Activated CD8-positive, alpha-beta memory T cell treated with anti-CD3 and anti-CD28 coated beads, Interleukin-2, amount 50 U/mL, for 24 hours (primary cell): ENCODE measurements at regions not wholly inside any gene's neighbourhood (a gene's known extent, or its start where the extent isn't known, plus 50 kb on each side); places are given as distances from the start of the nearest gene placed in this dataset.

Experiments
- DNase-seq: peaks from one replicate; pipeline ENCODE4 v3.0.0-alpha.2; 2020; ENCODE audit errors: extremely low read depth

DNA sequence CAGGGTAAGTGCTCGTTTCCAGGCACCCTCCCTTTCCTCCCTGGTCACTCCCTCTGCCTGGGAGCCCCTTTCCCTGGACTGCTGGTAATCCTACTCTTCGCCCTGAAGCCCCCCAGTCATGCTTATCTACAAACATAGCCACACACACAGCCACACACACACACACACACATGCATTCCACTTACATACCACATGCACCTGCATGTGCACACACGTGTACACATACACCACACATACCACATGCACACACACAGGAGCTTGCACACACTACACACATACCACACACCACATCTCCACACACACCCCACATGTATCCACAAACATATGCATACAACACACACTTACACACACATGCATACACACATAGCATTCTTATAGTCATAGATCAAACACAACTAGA, 358.5 kb downstream of the GADD45G start:
- no peak for DNase-seq

DNA sequence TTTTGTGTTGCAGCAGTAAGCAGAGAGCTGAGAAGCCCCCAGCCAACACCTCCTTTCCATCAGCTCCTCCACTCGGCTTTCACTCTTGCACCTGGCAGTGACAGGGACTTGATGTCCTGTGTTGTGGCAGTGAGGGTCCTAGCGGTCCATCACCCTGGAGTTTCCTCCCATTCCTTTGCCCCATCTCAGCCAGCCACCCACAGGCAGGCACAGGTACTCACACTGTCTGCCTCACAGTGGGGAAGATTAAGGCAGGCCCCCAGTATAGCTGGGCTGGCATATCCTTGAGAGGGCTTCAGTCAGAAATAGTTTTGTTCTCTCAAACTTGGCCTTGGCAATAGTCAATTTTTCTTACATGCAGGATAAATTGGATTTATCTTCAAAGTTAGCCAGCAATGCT, 362.7 kb downstream of the GADD45G start:
- DNase-seq, result no peak

DNA sequence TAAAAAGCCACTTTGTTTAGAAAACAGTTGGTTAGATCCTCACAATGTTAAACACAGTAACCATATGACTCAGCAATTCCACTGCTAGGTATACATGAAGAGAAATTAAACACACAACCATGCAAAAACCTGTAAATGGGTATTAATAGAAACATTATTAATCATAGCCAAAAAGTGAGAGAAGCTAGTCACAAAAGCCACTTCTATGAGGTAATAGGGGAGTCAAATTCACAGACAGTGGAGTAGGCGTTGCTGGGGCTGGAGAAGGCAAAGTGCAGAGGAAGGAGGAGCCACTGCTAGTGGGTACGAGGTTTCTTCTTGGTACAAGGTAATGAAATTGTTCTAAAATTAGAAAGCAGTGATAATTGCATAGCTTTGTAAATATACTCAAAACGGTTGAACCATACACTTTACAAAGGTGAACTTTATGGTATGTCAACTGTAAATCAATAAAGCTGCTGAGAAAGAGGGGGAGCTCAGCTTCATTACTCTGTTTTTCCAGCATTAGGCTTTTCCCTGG, 364.4 kb downstream of the GADD45G start:
- DNase-seq, result no peak

DNA sequence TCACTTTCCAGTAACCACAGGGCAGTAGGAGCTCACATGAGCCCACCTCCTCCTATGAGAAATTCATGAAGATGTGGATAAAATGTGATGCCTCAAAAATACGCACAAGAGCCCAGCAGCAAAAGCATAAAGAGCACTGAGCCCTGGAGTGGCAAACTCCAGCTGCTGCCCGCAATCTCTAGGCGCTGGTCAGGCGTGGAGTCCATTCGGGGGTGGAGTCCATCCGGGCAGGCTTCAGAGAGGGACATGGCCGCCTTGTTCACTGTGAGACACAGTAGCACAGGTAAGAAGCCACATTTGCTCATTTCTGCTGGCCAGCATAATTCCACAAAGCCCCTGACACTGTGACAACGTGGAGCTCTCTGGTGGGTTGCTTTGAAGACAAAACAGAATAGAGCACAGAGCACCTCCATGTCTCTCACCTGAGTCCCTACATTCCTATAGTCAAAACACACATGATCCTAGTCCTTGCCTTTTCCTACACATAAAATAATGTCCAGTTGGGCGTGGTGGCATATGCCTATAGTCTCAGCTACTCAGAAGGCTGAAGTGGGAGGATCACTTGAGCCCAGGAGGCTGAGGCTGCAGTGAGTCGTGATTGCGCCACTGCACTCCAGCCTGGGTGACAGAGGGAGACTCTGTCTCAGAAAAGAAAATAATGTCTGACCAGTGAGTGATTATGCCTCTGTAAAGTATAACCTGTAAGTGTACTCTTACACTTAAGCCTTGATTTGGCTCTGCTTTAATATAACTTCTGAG, 365.2 kb downstream of the GADD45G start:
- DNase-seq, result no peak

DNA sequence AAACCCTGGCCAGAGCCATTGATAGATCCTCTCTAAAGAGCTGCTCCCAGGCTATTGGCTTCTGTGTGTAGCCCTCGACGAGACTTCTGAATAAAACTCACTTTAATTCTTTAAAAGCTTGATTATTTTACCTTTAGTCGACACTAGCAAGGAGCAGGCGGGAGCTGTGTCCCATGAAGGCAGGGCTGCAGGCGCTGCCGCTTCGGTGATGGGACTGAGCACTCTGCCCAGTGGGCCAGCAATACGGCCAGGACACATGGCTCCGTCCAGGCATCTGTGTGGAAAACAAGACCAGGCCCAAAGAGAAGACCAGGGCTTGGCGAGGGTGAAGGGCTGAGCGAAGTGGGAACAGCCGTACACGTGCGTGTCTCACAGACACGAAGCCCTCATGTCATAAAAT, 365.9 kb downstream of the GADD45G start:
- no peak for DNase-seq

DNA sequence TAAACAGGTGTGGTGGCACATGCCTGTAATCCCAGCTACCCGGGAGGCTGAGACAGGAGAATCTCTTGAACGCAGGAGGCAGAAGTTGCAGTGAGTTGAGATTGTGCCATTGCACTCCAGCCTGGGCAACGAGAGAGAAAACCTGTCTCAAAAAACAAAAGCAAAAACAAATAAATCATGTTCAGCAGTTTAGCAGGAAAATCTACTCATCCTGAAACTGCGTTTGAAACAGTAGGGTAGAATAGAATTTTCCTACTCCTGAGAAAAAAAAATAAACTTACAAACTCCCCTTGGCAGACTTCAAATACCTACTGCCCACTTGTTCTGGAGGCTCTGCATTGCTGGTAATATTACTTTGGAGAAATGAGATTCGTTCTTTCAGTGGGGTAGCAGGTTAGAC, 367.7 kb downstream of the GADD45G start:
- DNase-seq, result no peak

DNA sequence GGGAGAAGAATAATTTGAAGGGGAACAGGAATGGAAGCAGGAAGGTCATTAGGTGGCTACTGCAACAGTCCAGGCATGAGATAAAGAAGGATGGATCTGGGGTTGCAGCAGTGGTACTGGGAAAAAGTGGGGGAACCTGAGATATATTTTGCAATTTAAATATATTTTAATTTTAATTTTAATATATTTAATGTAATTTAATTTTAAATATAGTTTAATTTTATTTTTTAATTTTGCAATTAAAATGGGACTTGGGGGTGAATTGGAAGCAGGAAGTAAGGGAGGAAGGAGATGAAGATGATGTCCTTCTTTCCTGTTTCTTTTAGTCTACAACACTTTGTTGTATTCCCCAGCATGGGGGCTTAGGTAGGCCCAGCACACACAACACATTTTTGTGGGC, 369.8 kb downstream of the GADD45G start:
- DNase-seq, result no peak

DNA sequence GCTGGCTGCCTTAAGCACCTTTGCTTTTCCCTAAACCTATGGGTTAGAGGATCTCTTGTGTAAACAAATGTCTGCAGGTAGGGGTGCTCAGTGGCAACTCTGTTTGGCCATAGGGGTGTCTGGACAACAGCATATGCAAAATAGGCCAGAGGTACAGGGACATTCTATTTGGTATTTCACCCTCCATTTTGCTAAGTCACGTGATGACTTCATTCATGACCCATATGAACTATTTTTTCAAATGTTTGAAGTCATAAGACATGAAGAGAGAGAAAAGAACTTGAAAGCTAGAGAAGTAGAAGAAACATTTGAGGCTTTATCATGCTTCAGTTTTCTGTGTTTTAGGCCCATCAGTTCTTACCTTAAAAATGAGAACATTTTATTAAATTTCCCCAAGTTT, 370.2 kb downstream of the GADD45G start:
- no peak for DNase-seq

DNA sequence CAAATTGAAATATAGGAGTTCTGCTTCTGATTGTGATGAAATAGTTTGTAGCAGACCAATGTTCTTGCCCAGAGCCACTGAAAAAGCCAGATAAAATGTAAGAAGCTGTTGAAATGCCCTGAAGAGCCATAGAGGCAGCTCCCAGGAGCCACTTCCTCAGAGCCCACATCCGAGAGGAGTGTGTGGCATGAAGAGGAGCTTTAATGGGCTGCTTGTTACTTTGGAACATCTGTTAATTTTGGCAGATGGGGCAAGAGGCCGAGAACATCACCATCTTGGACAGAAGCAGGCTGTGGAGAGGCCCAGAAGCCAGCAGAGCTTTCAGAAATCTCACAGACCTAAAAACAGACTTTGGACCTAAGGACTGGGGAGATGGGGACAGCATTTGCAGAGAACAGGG, 370.8 kb downstream of the GADD45G start:
- no peak for DNase-seq

DNA sequence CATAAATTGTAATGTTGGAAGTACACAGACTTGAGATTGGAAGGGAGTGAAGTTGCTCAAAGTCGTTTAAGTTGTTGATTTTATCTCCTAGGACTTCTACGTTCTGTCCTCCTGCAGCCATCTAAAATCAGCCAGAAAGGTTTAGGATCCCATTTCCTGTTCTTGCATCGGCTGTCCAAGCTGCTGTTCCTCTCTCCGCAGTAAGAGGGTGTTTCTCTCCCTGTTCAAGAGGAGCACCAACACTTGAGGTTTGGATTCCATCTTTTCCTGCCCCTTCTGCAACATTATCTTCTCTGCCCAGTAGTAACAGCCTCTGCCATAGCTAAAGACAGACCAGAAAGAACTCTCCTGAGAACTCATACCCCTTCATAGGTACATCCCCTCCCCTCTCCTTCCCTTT, 373.4 kb downstream of the GADD45G start:
- no peak for DNase-seq

DNA sequence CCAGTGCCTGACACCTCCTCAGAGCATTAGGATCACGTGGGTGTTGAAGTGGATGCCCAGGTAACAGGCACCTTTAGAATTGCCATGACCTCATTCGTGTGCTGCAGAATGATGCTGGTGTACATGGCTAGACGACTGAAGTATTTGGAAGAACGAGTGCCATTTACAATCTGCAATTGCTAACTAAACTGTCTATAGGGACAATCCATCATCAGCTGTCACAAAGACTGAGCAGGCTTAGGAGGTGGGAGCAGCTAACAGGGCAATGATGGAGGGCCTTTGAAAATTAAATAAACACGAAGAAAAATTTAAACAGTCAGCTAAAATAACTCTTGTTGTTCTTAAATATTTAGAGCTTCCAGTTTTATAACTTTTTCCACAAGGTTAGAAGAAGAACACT, 375.8 kb downstream of the GADD45G start:
- no peak for DNase-seq

DNA sequence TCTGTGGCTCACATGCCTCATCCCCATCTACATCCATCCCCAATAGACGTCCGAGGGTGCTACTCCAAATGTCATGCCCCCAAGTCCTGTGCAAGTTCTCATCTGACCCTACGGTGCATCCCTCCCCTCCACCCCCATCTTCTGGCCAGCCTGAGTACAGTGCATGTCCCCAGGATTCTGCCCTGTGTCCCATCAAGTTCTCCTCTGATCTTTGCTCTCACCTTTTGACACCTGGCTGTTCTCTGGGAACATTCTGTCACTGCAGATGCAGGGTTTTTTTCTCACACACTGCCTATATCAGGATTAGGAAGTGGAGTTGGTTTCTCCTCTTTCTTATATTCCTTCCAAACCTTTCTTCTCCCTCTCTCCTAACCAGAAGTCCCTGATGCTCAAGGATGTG, 377.2 kb downstream of the GADD45G start:
- no peak for DNase-seq

DNA sequence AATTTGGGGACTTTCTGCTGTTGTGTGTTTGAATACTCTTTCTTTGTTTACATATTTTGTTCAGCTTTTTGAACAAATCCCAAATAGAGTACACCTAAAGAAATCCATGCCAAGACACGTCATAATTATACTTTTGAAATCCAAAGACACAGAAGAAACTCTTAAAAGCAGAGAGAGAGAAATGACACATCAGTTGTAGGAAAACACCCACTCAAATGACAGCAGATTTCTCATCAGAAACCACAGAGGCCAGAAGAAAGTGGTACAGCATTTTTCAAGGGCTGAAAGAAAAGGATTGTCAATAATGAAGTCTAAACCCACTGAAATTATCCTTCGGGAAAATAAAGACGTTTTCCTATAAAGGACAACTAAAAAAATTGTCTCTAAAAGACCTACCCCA, 378.6 kb downstream of the GADD45G start:
- DNase-seq, result no peak

DNA sequence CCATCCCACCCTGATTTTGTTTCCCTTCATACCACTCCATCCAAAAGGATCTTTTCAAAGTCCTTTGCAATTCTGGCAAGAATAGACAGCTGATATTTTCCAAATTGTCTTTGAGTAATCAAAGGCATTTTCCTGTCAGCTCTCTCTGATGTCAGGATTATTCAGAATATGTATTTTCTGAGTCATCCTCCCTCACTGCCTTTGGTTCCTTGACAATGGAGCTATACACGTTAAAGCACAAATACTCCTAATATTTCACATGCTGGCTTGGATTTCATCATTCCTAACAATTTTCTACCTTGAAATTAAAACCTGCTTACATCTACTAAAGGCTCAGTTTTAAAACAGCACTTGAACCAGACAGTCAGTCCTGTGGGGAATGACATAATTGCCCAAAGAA, 379.4 kb downstream of the GADD45G start:
- no peak for DNase-seq

DNA sequence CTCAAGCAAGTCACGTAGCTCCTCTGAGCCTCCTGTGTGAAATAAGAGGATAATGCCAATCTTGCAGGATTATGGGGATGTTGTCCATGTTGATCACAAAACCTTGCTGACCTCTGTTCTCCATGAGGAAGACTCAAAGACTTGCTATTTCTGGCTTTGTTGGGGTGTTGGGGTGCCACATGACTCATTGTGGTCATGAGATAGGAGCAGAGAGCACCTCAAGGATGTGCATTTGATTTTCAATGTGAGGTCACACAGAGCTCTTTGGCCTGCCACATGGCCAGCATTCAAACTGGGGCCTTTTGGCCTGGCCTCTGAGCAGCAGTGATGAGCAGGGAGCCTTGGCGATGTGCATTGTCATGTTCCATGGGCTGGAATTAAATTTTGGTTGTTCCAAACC, 380.3 kb downstream of the GADD45G start:
- no peak for DNase-seq

DNA sequence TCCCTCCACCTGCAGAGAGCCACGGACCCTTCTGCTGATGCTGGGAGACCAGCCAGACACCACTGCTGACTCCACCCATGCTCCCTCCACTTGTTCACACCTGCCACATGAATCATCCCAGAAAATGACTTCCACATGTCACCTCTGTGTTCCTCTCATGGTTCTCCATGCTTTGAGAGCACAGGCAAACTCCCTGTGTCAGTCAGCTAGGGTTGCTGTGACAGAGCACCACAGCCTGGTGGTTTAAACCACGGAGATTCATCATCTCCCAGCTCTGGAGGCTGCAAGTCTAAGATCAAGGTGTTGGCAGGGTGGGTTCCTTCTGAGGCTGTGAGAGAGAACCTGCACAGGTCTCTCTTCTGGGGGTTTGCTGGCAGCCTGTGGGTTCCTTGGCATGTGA, 381.4 kb downstream of the GADD45G start:
- DNase-seq, result no peak

DNA sequence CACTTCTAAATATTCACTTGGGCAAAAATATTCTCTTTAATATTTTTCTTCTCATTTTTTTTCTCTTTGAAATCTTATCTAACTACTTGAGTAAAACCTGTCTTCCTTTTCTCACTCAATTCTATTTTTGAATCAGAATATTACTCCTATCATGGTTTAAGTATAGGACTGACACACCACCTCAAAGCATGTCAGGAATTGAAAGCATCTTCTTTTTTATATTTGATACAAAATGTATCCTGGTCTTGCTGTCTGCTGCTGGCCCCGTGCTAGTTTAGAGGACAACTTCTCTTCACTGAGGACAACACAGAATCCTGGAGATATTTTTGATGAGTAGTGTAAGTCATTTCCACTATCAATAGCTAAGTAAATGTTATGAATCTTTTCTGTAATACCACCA, 383.6 kb downstream of the GADD45G start:
- no peak for DNase-seq

DNA sequence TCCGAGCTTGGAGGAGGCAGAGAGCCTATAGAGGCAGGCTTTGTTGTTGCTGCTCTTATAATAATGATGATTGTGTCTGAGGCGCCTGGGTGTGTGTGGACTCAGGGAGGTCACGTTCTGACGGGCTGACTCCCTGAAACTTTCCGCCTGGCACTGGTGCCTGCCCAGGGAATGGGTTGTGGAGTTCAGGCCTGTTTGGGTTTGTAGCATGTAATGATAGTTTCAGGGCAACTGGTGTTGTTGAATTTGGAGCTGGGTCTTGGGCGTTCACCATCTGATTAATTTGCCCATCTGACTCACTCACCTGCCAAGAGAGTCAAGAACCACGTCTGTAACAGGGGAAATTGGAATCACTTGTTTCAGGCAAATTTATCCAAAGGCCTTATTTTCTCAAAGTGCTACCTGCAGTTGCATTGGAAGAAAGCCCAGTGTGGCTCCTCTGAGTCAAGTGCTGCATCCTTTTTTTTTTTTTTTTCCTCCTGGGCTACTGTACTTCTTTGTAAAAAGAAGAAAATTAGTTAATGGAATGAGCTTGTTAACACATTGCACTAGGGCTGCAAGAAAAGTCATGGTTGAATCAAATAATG, 386.5 kb downstream of the GADD45G start:
- DNase-seq, result no peak

DNA sequence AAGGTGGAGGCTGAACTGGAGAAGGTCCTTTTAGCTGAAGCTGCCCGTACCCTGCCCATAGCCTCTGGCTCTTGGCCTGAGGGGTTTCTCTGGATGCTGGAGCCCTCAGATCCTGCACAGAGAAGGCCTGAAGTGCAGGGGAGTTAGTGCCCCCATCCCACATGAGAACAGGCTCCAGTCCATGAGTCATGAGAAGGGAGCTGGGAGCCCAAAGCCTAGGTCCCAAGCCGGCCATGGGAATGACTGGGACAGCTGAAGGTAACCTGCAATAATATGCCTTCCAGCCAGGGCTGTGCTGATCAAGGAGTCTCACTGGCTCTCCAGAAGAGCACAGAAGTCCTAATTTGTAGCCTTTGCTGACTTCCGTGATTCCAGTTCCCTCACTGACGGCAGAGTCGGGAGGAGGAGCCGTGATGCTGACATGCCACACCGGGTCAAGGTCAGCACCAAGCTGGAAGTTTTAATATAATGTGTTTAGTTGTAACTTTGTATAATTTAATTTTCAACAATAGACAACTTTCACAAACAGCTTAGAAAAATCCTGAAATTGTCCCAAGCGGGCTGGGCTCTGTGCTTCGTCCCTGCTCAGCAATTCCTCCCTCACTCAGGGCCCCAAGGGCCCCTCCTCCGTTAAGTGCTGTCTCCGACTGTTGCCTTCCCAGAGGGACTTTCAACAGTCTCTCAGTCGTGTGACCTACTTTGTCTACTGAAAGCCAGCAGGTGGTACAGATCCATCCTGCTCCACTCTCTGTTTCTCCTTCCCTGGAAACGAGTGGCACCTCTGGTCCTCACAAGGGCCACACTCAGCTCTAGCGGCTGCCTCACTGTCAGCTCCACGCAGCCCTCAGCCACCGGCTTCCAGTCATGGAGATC, 387.8 kb downstream of the GADD45G start:
- DNase-seq, result no peak

DNA sequence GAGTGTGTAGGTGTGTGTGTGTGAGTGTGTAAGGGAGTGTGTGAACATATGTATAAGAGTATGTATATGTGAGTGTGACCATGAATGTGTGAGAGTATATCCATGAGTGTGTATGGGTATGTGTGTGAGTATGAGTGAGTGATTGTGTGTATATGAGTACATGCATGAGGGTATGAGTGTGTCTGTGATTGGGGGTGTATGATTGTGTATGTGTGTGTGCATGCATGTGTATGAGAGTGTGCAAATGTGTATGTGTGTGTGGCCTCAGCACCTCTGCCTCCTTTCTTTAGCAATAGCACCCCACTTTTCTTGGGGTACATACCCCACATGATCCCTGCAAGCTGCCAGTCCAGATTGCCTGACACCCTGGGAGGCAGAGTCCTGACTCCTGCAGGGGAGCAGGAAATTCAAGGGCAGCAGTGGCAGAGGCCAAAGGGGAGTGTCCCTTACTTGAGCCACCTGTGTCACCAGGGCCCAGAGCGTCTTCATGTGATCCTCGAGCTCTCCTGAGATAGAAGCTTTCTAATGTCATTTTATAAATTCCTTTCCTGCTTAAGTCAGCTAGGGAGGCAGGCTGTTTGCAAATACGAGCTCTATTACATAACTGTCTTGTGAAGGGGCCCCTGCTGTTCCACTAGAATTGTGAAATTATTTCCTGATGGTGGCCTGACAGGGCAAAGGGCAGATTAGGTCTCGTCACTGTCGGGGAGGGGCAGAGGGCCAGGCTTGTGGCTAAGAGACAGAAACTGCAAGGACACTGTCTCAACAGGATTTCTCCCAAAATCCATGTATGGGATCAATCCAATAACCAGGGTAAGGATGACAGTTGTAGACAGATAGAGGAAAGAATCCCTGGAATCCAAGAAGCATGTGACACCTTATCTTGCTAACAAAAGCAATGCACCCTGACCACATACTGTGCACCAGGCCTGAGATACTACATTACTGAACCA, 389.1 kb downstream of the GADD45G start:
- DNase-seq, result no peak

DNA sequence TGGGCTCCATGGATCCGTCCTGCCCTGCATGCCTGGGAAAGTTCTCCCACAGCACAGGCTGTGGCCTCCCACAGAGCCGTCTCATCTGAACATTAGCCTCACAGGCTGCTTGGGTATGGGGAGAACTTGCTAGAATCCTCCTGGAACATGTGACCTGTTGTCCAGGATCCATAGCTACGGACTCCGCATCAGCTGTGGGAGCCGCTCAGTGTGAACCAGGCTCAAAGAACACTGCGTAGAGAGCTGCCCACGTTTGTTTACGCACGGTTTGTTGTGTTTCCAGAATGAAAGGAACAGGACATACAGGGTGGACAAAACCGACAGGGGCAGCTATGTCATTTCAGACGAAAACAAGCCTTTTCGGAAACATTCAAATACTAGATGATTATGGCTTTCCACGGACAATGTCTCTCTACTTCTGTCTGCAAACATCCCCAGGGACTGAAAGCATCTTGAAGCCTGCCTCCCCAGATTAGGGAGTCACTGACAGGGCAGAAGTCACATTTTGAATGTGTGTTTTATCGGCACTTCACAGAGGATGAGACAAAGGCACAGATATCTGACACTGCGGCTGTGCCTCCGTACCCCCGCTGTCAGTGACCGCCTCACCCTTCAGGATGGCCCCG, 390.3 kb downstream of the GADD45G start:
- DNase-seq, result no peak
